ENCODE measurements at regions not wholly inside any gene's neighbourhood (a gene's known extent, or its start where the extent isn't known, plus 50 kb on each side); places are given as distances from the start of the nearest gene placed in this dataset.
"Not testable (repeated sequence)": the region's sequence is repeated elsewhere in the genome, so short reads cannot be mapped to it uniquely, and the experiment has no call there.

- no peak overlapping the region for H3K27ac Mint-ChIP-seq (ENCODE audit: unreplicated experiment)
- DNase-seq (ENCODE audit: low read depth, low spot score), result no peak
- H3K4me3 Mint-ChIP-seq, result no peak overlapping the region
- no peaks in the 10 kb centered on the region for H3K9me3 Mint-ChIP-seq
- H3K4me1 Mint-ChIP-seq, result peaks cover 4% of the 10 kb centered on the region
- TF ChIP-seq, protein P1, sequence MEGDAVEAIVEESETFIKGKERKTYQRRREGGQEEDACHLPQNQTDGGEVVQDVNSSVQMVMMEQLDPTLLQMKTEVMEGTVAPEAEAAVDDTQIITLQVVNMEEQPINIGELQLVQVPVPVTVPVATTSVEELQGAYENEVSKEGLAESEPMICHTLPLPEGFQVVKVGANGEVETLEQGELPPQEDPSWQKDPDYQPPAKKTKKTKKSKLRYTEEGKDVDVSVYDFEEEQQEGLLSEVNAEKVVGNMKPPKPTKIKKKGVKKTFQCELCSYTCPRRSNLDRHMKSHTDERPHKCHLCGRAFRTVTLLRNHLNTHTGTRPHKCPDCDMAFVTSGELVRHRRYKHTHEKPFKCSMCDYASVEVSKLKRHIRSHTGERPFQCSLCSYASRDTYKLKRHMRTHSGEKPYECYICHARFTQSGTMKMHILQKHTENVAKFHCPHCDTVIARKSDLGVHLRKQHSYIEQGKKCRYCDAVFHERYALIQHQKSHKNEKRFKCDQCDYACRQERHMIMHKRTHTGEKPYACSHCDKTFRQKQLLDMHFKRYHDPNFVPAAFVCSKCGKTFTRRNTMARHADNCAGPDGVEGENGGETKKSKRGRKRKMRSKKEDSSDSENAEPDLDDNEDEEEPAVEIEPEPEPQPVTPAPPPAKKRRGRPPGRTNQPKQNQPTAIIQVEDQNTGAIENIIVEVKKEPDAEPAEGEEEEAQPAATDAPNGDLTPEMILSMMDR (conservative IDR thresholded peaks at IDR 0.05), result no peak
- H3K27me3 Mint-ChIP-seq (ENCODE audit: low read depth), result no peaks in the 10 kb centered on the region
- H3K36me3 Mint-ChIP-seq (ENCODE audit: low read depth), result no peaks in the 10 kb centered on the region
These were observed 117.2 kb downstream of the CASP12 start for GRCh38 chr11:104781037-104781436.

- TF ChIP-seq, protein P1 (conservative IDR thresholded peaks at IDR 0.05), result no peak
- H3K36me3 Mint-ChIP-seq (ENCODE audit: low read depth), result no peaks in the 10 kb centered on the region
- peaks cover 10% of the 10 kb centered on the region for H3K4me1 Mint-ChIP-seq
- no peak overlapping the region for H3K27ac Mint-ChIP-seq (ENCODE audit: unreplicated experiment)
- no peak for DNase-seq (ENCODE audit: low read depth, low spot score)
- no peaks in the 10 kb centered on the region for H3K27me3 Mint-ChIP-seq (ENCODE audit: low read depth)
- no peaks in the 10 kb centered on the region for H3K9me3 Mint-ChIP-seq
- no peak overlapping the region for H3K4me3 Mint-ChIP-seq
These were observed 121.6 kb downstream of the CASP12 start for GRCh38 chr11:104776501-104777170.

DNA sequence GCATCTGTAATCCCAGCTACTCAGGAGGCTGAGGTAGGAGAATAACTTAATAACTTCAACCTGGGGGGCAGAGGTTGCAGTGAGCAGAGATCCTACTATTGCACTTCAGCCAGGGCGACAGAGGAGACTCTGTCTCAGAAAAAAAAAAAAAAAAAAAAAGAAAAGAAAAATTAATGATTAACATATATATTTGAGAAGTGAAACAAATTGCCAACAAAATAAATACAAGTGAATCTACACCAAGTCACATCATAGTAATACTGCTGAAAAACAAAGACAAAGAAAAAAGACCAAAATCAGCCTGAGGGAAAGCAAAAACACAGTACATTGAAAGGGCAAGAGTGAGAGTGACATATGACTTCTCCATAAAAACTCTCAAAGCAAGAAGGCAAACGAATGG lies 123.7 kb downstream of the CASP12 start:
- TF ChIP-seq, protein P1 (conservative IDR thresholded peaks at IDR 0.05), result no peak
- no peaks in the 10 kb centered on the region for H3K36me3 Mint-ChIP-seq (ENCODE audit: low read depth)
- H3K27ac Mint-ChIP-seq (ENCODE audit: unreplicated experiment), result no peak overlapping the region
- no peaks in the 10 kb centered on the region for H3K27me3 Mint-ChIP-seq (ENCODE audit: low read depth)
- DNase-seq (ENCODE audit: low read depth, low spot score), result no peak
- H3K4me3 Mint-ChIP-seq, result no peak overlapping the region
- H3K9me3 Mint-ChIP-seq, result no peaks in the 10 kb centered on the region
- peaks cover 10% of the 10 kb centered on the region for H3K4me1 Mint-ChIP-seq

DNA sequence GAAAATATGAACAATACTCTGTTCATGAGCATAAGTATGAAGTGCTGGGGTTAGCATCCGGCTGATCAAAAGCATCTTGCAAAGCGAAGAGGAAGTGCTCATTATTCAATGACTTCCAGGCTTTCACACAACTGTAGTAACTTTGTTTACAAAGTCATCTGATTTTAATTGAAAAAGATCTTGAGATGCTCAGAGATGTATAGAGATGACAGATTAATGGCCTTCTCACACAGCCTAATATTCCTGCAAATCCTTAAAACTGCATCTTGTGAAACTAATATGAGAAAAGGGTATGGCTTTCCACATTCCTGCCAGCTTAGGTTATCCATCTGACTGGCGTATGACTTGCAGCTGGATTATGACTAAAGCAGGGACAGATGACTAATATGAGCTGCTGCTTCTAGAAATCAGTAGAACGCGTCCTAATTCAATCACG lies 125.4 kb downstream of the CASP12 start:
- H3K4me1 Mint-ChIP-seq, result peaks cover 10% of the 10 kb centered on the region
- H3K36me3 Mint-ChIP-seq (ENCODE audit: low read depth), result no peaks in the 10 kb centered on the region
- H3K4me3 Mint-ChIP-seq, result no peak overlapping the region
- TF ChIP-seq, protein P1 (conservative IDR thresholded peaks at IDR 0.05), result no peak
- H3K27ac Mint-ChIP-seq (ENCODE audit: unreplicated experiment), result peak overlapping the region; percentile 76
- H3K9me3 Mint-ChIP-seq, result peaks cover 2% of the 10 kb centered on the region
- DNase-seq (ENCODE audit: low read depth, low spot score), result no peak
- no peaks in the 10 kb centered on the region for H3K27me3 Mint-ChIP-seq (ENCODE audit: low read depth)

DNA sequence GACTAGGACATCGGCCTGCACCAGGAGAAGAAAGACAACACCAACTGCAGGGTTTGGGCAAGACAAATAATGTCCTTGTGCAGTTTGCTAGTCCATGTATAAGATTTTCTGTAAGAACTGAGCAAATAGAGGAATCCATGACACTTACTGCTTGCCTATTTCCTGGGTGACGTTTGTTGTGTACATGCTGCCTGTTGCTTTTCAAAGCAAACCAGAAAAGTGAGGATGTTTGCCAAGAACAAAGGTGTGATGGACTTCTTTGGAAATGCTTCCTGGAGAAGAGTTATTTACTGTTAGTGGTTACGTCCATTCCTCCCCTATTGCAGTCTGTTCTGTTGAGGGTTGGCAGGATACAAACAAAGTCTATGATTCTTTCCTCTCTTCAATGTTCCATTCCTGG lies 126.5 kb downstream of the CASP12 start:
- no peaks in the 10 kb centered on the region for H3K27me3 Mint-ChIP-seq (ENCODE audit: low read depth)
- H3K4me3 Mint-ChIP-seq, result no peak overlapping the region
- H3K36me3 Mint-ChIP-seq (ENCODE audit: low read depth), result no peaks in the 10 kb centered on the region
- DNase-seq (ENCODE audit: low read depth, low spot score), result no peak
- TF ChIP-seq, protein P1 (conservative IDR thresholded peaks at IDR 0.05), result no peak
- H3K27ac Mint-ChIP-seq (ENCODE audit: unreplicated experiment), result peak overlapping the region; percentile 5
- H3K4me1 Mint-ChIP-seq, result peaks cover 10% of the 10 kb centered on the region
- H3K9me3 Mint-ChIP-seq, result peaks cover 4% of the 10 kb centered on the region

DNA sequence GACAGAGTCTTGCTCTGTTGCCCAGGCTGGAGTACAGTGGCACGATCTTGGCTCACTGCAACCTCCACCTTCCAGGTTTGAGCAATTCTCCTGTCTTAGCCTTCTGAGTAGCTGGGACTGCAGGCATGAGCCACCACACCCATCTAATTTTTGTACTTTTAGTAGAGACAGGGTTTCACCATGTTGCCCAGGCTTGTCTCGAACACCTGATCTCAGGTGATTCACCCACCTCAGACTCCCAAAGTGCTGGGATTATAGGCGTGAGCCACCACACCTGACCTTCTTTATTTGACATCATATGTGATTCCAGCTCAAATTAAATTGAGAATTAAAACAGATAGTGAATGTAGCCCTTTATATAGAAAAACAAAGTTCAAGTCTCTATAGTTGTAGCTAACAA lies 127.2 kb downstream of the CASP12 start:
- H3K27ac Mint-ChIP-seq (ENCODE audit: unreplicated experiment); H3K27me3 Mint-ChIP-seq (ENCODE audit: low read depth); H3K36me3 Mint-ChIP-seq (ENCODE audit: low read depth); H3K4me3 Mint-ChIP-seq; DNase-seq (ENCODE audit: low read depth, low spot score); H3K9me3 Mint-ChIP-seq: not testable (repeated sequence)
- H3K4me1 Mint-ChIP-seq, result peaks cover 10% of the 10 kb centered on the region
